Erythroblast (primary cell): ENCODE measurements at regions not wholly inside any gene's neighbourhood (a gene's known extent, or its start where the extent isn't known, plus 50 kb on each side); places are given as distances from the start of the nearest gene placed in this dataset.

Experiments used
- DNase-seq, 2 experiments: peaks; one replicate each; lab custom pipeline; 2025; lab: John Stamatoyannopoulos, UW
- GATA1 ChIP-seq: IDR thresholded peaks from 2 replicates; pipeline ENCODE4 v1.6.1; 2011; ENCODE audit warnings: low read depth, mild to moderate bottlenecking, control low read depth, low read length, moderate library complexity
- POLR2A ChIP-seq: IDR thresholded peaks from 2 replicates; pipeline ENCODE4 v1.6.1; 2011; ENCODE audit warnings: mild to moderate bottlenecking, low read length

DNA sequence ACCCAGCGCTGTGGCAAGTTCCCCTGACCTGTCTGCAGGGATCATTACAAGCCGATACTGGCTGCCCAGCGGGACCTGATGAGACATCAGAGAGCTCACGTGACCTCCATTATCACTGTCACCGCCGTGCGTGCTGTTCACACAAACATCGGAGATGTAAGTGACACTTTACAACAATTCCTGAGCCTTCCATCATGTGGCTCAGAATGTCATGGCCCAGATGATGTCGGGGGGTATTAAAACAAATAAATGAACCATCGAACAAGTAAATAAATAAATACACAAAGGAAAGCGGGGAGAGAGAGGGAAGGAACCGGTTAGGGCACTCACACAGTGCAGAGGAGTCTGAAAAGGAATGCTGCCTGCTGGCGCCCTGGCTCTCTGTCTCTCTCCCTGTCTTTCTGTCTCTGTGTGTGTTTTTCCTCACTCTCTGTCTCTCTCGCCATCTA, 195.1 kb downstream of the BMP7 start:
- TF ChIP-seq POLR2A (no peak), GATA1 (no peak)
- DNase-seq = peak in 1 of 2 experiments; percentile 8

- TF ChIP-seq GATA1 (no peak), POLR2A (no peak)
- no peak for DNase-seq
These were observed 194.4 kb downstream of the BMP7 start for GRCh38 chr20:57071954-57072583.

DNA sequence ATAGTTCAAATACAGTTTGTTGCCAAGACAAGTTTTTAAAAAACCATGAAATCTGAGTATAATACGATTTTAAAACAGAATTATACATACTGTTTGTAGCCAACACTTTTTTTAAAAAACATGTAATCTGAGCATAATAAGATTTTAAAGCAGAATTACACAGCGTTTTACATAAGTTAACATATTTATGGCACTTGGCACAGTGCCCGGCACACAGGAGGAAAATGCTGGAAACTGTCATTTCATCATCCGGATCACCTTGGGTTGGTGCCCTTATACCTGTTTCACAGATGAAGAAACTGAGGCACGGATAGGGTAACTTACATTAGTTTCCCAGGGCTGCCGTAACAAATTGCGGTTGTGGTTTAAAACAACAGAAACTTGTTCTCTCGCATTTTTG, 193.0 kb downstream of the BMP7 start:
- TF ChIP-seq POLR2A (no peak), GATA1 (no peak)
- no peak for DNase-seq

DNA sequence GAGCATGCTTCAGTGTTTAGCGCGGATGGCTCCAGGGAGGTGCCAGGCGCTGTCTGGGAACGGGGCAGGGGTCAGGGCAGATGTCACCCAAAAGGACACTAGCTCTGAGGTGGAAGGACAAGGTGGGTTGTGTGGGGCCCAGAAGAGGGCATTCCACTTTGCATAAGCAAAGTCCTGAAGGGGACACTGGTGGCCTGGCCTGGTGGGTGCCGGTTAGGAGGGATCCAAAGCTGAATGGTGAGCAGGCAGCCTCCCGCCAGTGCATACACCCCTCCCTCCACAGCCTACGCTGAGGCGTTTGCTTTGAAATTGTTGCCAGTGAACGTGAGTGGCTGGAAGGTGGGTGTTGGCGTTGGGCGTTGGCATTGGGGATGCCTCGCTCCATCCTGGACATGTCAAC, 192.1 kb downstream of the BMP7 start:
- TF ChIP-seq GATA1 (no peak), POLR2A (no peak)
- no peak for DNase-seq

- TF ChIP-seq GATA1 (no peak), POLR2A (no peak)
- DNase-seq = no peak
These were observed 191.3 kb downstream of the BMP7 start for GRCh38 chr20:57075181-57075580.

- TF ChIP-seq GATA1 (no peak), POLR2A (no peak)
- DNase-seq = no peak
These were observed 190.8 kb downstream of the BMP7 start for GRCh38 chr20:57075603-57076002.

GRCh38 chr20:57076152-57076652, 190.2 kb downstream of the BMP7 start:
- TF ChIP-seq POLR2A = no peak
- no peak for TF ChIP-seq GATA1
- peak in 1 of 2 experiments; percentile 16 for DNase-seq

- DNase-seq = no peak
- TF ChIP-seq POLR2A (no peak), GATA1 (no peak)
These were observed 189.5 kb downstream of the BMP7 start for GRCh38 chr20:57076951-57077350.

GRCh38 chr20:57078116-57078515, 188.3 kb downstream of the BMP7 start:
- TF ChIP-seq POLR2A (no peak), GATA1 (no peak)
- DNase-seq = no peak

GRCh38 chr20:57079031-57080005, 187.1 kb downstream of the BMP7 start:
- DNase-seq = no peak
- no peak for TF ChIP-seq POLR2A
- TF ChIP-seq GATA1 = no peak

DNA sequence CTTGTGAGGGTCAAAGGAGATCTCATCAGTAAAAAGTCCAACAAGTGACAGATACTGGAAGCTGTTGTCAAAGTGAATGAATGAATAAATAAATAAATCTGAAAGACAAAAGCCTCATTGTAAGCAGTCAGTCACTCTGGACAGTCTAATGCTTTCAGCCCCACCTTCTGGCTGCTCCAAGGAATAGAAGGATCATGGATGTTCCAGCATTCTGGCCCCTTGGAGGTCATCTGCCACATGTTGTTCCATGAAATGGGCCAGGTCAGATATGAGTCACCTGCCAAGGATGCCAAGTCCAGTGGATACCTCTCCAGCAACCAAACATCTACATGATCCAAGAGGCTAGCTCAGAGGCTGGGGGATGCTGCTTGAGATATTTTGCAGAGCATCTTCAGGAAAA, 185.6 kb downstream of the BMP7 start:
- TF ChIP-seq GATA1 = no peak
- no peak for TF ChIP-seq POLR2A
- DNase-seq = no peak

- DNase-seq = no peak
- TF ChIP-seq GATA1 (no peak), POLR2A (no peak)
These were observed 184.0 kb downstream of the BMP7 start for GRCh38 chr20:57082357-57082945.

- TF ChIP-seq GATA1 (no peak), POLR2A (no peak)
- no peak for DNase-seq
These were observed 183.4 kb downstream of the BMP7 start for GRCh38 chr20:57083072-57083471.
